ENCODE measurements at regions not wholly inside any gene's neighbourhood (a gene's known extent, or its start where the extent isn't known, plus 50 kb on each side); places are given as distances from the start of the nearest gene placed in this dataset.

GRCh38 chr10:124159153-124159552 is 65.8 kb upstream of the CHST15 start:
- H3K27ac Mint-ChIP-seq, result no peak overlapping the region
- TF ChIP-seq CTCF (conservative IDR thresholded peaks at IDR 0.05), result no peak
- no peaks in the 10 kb centered on the region for H3K36me3 ChIP-seq (ENCODE audit: control insufficient read depth, insufficient read depth, low read length)
- no peak overlapping the region for H3K4me3 Mint-ChIP-seq
- peaks cover 13% of the 10 kb centered on the region for H3K9me3 Mint-ChIP-seq
- peaks cover 3% of the 10 kb centered on the region for H3K36me3 Mint-ChIP-seq (ENCODE audit: low read depth)
- H3K9ac ChIP-seq (ENCODE audit: extremely low read depth, low read length, poor library complexity, severe bottlenecking), result no peak overlapping the region
- 68 to 69% methylated on average over 5 of the region's 5 CpGs for WGBS, 2 experiments (ENCODE audit: insufficient coverage in 1 of 2, insufficient read length in 1 of 2)
- no peaks in the 10 kb centered on the region for H3K9me3 ChIP-seq (ENCODE audit: control insufficient read depth, low read length)
- peaks cover 7% of the 10 kb centered on the region for H3K4me1 Mint-ChIP-seq
- H3K4me1 ChIP-seq (ENCODE audit: control insufficient read depth, insufficient read depth, low read length), result no peaks in the 10 kb centered on the region
- no peaks in the 10 kb centered on the region for H3K27me3 ChIP-seq (ENCODE audit: control insufficient read depth, insufficient read depth, low read length, poor library complexity, severe bottlenecking)
- H3K4me3 ChIP-seq (ENCODE audit: low read length), result no peak overlapping the region
- DNase-seq, result no peak
- no peak overlapping the region for H3K27ac ChIP-seq (ENCODE audit: low read depth, low read length)
- H3K27me3 Mint-ChIP-seq (ENCODE audit: insufficient read depth), result peaks cover 6% of the 10 kb centered on the region

GRCh38 chr10:124158592-124158991 is 65.2 kb upstream of the CHST15 start:
- H3K27me3 ChIP-seq (ENCODE audit: control insufficient read depth, insufficient read depth, low read length, poor library complexity, severe bottlenecking), result no peaks in the 10 kb centered on the region
- Mint-ChIP-seq H3K4me3 (no peak overlapping the region), H3K9me3 (peaks cover 13% of the 10 kb centered on the region), H3K27ac (no peak overlapping the region), H3K4me1 (peaks cover 7% of the 10 kb centered on the region), H3K27me3 (ENCODE audit: insufficient read depth) (peaks cover 6% of the 10 kb centered on the region), H3K36me3 (ENCODE audit: low read depth) (peaks cover 3% of the 10 kb centered on the region)
- no peak overlapping the region for H3K27ac ChIP-seq (ENCODE audit: low read depth, low read length)
- no peak overlapping the region for H3K9ac ChIP-seq (ENCODE audit: extremely low read depth, low read length, poor library complexity, severe bottlenecking)
- H3K36me3 ChIP-seq (ENCODE audit: control insufficient read depth, insufficient read depth, low read length), result no peaks in the 10 kb centered on the region
- no peak for DNase-seq
- no peaks in the 10 kb centered on the region for H3K4me1 ChIP-seq (ENCODE audit: control insufficient read depth, insufficient read depth, low read length)
- no peaks in the 10 kb centered on the region for H3K9me3 ChIP-seq (ENCODE audit: control insufficient read depth, low read length)
- 93 to 95% methylated on average over 6 to 8 of the region's 8 CpGs for WGBS, 2 experiments (ENCODE audit: insufficient coverage in 1 of 2, insufficient read length in 1 of 2)
- no peak overlapping the region for H3K4me3 ChIP-seq (ENCODE audit: low read length)
- TF ChIP-seq CTCF (conservative IDR thresholded peaks at IDR 0.05), result no peak

GRCh38 chr10:124157271-124157681 is 63.9 kb upstream of the CHST15 start:
- peaks cover 5% of the 10 kb centered on the region for H3K27me3 Mint-ChIP-seq (ENCODE audit: insufficient read depth)
- Histone ChIP-seq H3K27me3 (ENCODE audit: control insufficient read depth, insufficient read depth, low read length, poor library complexity, severe bottlenecking) (no peaks in the 10 kb centered on the region), H3K36me3 (ENCODE audit: control insufficient read depth, insufficient read depth, low read length) (no peaks in the 10 kb centered on the region), H3K9ac (ENCODE audit: extremely low read depth, low read length, poor library complexity, severe bottlenecking) (no peak overlapping the region), H3K4me1 (ENCODE audit: control insufficient read depth, insufficient read depth, low read length) (no peaks in the 10 kb centered on the region), H3K9me3 (ENCODE audit: control insufficient read depth, low read length) (no peaks in the 10 kb centered on the region), H3K27ac (ENCODE audit: low read depth, low read length) (no peak overlapping the region), H3K4me3 (ENCODE audit: low read length) (no peak overlapping the region)
- no peak overlapping the region for H3K4me3 Mint-ChIP-seq
- H3K36me3 Mint-ChIP-seq (ENCODE audit: low read depth), result peaks cover 3% of the 10 kb centered on the region
- 94 to 98% methylated on average over 4 of the region's 4 CpGs for WGBS, 2 experiments (ENCODE audit: insufficient coverage in 1 of 2, insufficient read length in 1 of 2)
- TF ChIP-seq CTCF (conservative IDR thresholded peaks at IDR 0.05), result no peak
- peaks cover 7% of the 10 kb centered on the region for H3K4me1 Mint-ChIP-seq
- DNase-seq, result peak; percentile 17
- no peak overlapping the region for H3K27ac Mint-ChIP-seq
- H3K9me3 Mint-ChIP-seq, result peaks cover 13% of the 10 kb centered on the region
